ENCODE measurements at regions not wholly inside any gene's neighbourhood (a gene's known extent, or its start where the extent isn't known, plus 50 kb on each side); places are given as distances from the start of the nearest gene placed in this dataset.

DNA sequence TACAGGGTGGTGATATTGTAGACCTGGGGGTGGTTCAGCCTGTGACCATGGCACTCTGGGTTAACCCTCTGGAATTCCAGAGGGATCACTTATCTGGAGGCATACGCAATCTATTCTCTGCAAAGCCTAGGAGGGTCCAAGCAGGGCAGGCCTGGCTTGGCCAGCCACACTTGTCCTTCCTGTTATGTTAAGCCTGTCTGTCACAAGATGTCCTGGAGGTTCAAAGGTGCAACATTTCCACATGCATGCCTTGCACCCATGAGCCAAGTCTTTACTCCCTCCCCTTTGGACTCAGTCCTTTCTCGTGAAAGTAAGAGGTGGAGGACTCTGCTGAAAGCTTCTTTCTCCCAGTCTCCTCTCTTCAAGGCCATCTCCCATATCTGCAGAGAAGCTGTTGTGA is 345.1 kb downstream of the HHIPL2 start:
- no peaks in the 10 kb centered on the region; the same call in none of the 2 replicates for H3K27me3 ChIP-seq (replicated peaks; ENCODE audit: insufficient read depth)
- no peak for DNase-seq
- WGBS, 2 experiments (ENCODE audit: low coverage in 1 of 2, low lambda C conversion rate in 2 of 2, missing lambda C conversion rate in 2 of 2) = no CpG with 5 or more reads among the region's 2 CpGs
- in situ Hi-C loops (cut with MboI) = no loop called here
- no peak for TF ChIP-seq EZH2phosphoT487 (IDR thresholded peaks at IDR 0.05; ENCODE audit: insufficient read depth, low read depth)
- no peak for TF ChIP-seq EZH2 (IDR thresholded peaks at IDR 0.05; ENCODE audit: insufficient read depth, poor library complexity, severe bottlenecking)
- no peaks in the 10 kb centered on the region for H3K9me3 ChIP-seq (ENCODE audit: low read depth)
- H3K4me3 ChIP-seq = no peak overlapping the region
- no peaks in the 10 kb centered on the region for H3F3A ChIP-seq (ENCODE audit: insufficient read depth)
- no peak overlapping the region for H2AFZ ChIP-seq
- no peaks in the 10 kb centered on the region for H3K9me2 ChIP-seq (ENCODE audit: insufficient read depth)
- no peaks in the 10 kb centered on the region for H3K4me1 ChIP-seq (ENCODE audit: insufficient read depth)
- no peaks in the 10 kb centered on the region for H3K79me2 ChIP-seq (ENCODE audit: insufficient read depth)
- no peak overlapping the region for H3K27ac ChIP-seq
- H4K20me1 ChIP-seq (ENCODE audit: insufficient read depth) = no peaks in the 10 kb centered on the region
- H3K4me2 ChIP-seq (ENCODE audit: unreplicated experiment) = no peak overlapping the region
- H3K36me3 ChIP-seq (ENCODE audit: low read depth) = no peaks in the 10 kb centered on the region
- no peak overlapping the region for H3K9ac ChIP-seq

DNA sequence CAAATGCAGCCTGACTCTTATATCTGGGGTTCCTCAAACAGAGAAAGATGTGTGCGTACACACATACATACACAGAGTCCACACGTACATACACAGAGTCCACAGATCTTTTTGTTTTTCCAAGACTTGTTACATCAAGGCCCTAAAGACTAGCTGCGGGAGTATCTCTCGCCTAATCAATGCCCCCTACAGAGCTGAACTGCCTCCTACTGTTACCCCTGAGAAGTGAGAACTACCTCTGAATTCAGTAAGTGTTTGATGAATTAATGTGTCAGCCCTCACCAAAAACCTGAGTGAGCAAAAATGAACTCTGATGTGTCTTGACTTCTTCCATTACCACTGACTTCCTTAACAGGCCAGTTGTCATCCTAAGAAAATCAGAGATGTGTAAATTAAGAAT is 351.2 kb downstream of the HHIPL2 start:
- Histone ChIP-seq H3K27me3 (replicated peaks; ENCODE audit: insufficient read depth) (no peaks in the 10 kb centered on the region; the same call in none of the 2 replicates), H3F3A (ENCODE audit: insufficient read depth) (no peaks in the 10 kb centered on the region), H3K27ac (no peak overlapping the region), H3K36me3 (ENCODE audit: low read depth) (no peaks in the 10 kb centered on the region), H3K9me3 (ENCODE audit: low read depth) (no peaks in the 10 kb centered on the region), H3K4me3 (no peak overlapping the region), H3K79me2 (ENCODE audit: insufficient read depth) (no peaks in the 10 kb centered on the region), H3K4me1 (ENCODE audit: insufficient read depth) (no peaks in the 10 kb centered on the region), H3K9ac (no peak overlapping the region), H2AFZ (no peak overlapping the region), H4K20me1 (ENCODE audit: insufficient read depth) (no peaks in the 10 kb centered on the region), H3K9me2 (ENCODE audit: insufficient read depth) (no peaks in the 10 kb centered on the region), H3K4me2 (ENCODE audit: unreplicated experiment) (no peak overlapping the region)
- DNase-seq = no peak
- WGBS, 2 experiments (ENCODE audit: low coverage in 1 of 2, low lambda C conversion rate in 2 of 2, missing lambda C conversion rate in 2 of 2) = 85 to 91% methylated on average over 4 of the region's 4 CpGs
- in situ Hi-C loops (cut with MboI) = no loop called here
- no peak for TF ChIP-seq EZH2 (IDR thresholded peaks at IDR 0.05; ENCODE audit: insufficient read depth, poor library complexity, severe bottlenecking)
- TF ChIP-seq EZH2phosphoT487 (IDR thresholded peaks at IDR 0.05; ENCODE audit: insufficient read depth, low read depth) = no peak

GRCh38 chr1:222196288-222196687 is 351.6 kb downstream of the HHIPL2 start:
- no peaks in the 10 kb centered on the region for H3K9me3 ChIP-seq (ENCODE audit: low read depth)
- in situ Hi-C loops (cut with MboI) = no loop called here
- H3K79me2 ChIP-seq (ENCODE audit: insufficient read depth) = no peaks in the 10 kb centered on the region
- no peak overlapping the region for H3K4me3 ChIP-seq
- no peak overlapping the region for H2AFZ ChIP-seq
- no peaks in the 10 kb centered on the region for H3K9me2 ChIP-seq (ENCODE audit: insufficient read depth)
- no peaks in the 10 kb centered on the region for H3K36me3 ChIP-seq (ENCODE audit: low read depth)
- no peaks in the 10 kb centered on the region for H4K20me1 ChIP-seq (ENCODE audit: insufficient read depth)
- no peak for DNase-seq
- no peak overlapping the region for H3K9ac ChIP-seq
- no peak for TF ChIP-seq EZH2 (IDR thresholded peaks at IDR 0.05; ENCODE audit: insufficient read depth, poor library complexity, severe bottlenecking)
- H3K27ac ChIP-seq = no peak overlapping the region
- no peaks in the 10 kb centered on the region for H3F3A ChIP-seq (ENCODE audit: insufficient read depth)
- no peak overlapping the region for H3K4me2 ChIP-seq (ENCODE audit: unreplicated experiment)
- no peaks in the 10 kb centered on the region for H3K4me1 ChIP-seq (ENCODE audit: insufficient read depth)
- H3K27me3 ChIP-seq (replicated peaks; ENCODE audit: insufficient read depth) = no peaks in the 10 kb centered on the region; the same call in none of the 2 replicates

DNA sequence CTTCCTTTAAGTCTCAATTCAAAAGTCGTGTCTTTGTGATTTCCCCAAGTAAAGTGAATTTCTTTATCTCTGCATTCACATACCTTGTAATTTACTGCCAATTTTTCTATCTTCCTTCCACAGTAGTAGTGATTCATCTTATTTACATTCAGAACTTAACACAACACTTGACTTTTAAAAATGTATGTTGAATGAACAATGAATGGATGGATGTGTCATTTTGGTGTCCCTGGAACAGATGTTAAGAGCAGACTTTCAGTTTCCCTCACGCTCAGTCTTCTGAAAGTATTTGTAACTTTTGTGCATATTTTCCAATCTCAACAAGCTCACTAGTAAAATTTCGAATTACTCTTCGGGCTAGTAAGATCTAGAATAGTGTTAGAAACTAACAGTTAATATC is 352.0 kb downstream of the HHIPL2 start:
- no peak for DNase-seq
- TF ChIP-seq EZH2 (IDR thresholded peaks at IDR 0.05; ENCODE audit: insufficient read depth, poor library complexity, severe bottlenecking) = no peak
- TF ChIP-seq EZH2phosphoT487 (IDR thresholded peaks at IDR 0.05; ENCODE audit: insufficient read depth, low read depth) = no peak
- Histone ChIP-seq H3F3A (ENCODE audit: insufficient read depth) (no peaks in the 10 kb centered on the region), H3K27ac (no peak overlapping the region), H3K9ac (no peak overlapping the region), H3K9me2 (ENCODE audit: insufficient read depth) (no peaks in the 10 kb centered on the region), H3K4me3 (no peak overlapping the region), H3K4me1 (ENCODE audit: insufficient read depth) (no peaks in the 10 kb centered on the region), H3K4me2 (ENCODE audit: unreplicated experiment) (no peak overlapping the region), H3K79me2 (ENCODE audit: insufficient read depth) (no peaks in the 10 kb centered on the region), H4K20me1 (ENCODE audit: insufficient read depth) (no peaks in the 10 kb centered on the region), H2AFZ (no peak overlapping the region), H3K9me3 (ENCODE audit: low read depth) (no peaks in the 10 kb centered on the region), H3K27me3 (replicated peaks; ENCODE audit: insufficient read depth) (peaks cover 2% of the 10 kb centered on the region), H3K36me3 (ENCODE audit: low read depth) (no peaks in the 10 kb centered on the region)
- WGBS, 2 experiments (ENCODE audit: low coverage in 1 of 2, low lambda C conversion rate in 2 of 2, missing lambda C conversion rate in 2 of 2) = 62 to 69% methylated on average over 4 of the region's 4 CpGs
- in situ Hi-C loops (cut with MboI) = no loop called here

GRCh38 chr1:222189218-222189617 is 358.7 kb downstream of the HHIPL2 start:
- TF ChIP-seq EZH2 (IDR thresholded peaks at IDR 0.05; ENCODE audit: insufficient read depth, poor library complexity, severe bottlenecking) (no peak), EZH2phosphoT487 (IDR thresholded peaks at IDR 0.05; ENCODE audit: insufficient read depth, low read depth) (no peak)
- H4K20me1 ChIP-seq (ENCODE audit: insufficient read depth) = no peaks in the 10 kb centered on the region
- WGBS, 2 experiments (ENCODE audit: low coverage in 1 of 2, low lambda C conversion rate in 2 of 2, missing lambda C conversion rate in 2 of 2) = 70 to 76% methylated on average over 1 of the region's 1 CpG

More at GRCh38 chr1:222189218-222189617, 358.7 kb downstream of the HHIPL2 start:
- H2AFZ ChIP-seq = no peak overlapping the region
- no peaks in the 10 kb centered on the region for H3K79me2 ChIP-seq (ENCODE audit: insufficient read depth)
- no peak overlapping the region for H3K4me2 ChIP-seq (ENCODE audit: unreplicated experiment)
- H3K9me2 ChIP-seq (ENCODE audit: insufficient read depth) = no peaks in the 10 kb centered on the region
- no peak overlapping the region for H3K9ac ChIP-seq
- H3F3A ChIP-seq (ENCODE audit: insufficient read depth) = no peaks in the 10 kb centered on the region
- H3K9me3 ChIP-seq (ENCODE audit: low read depth) = no peaks in the 10 kb centered on the region
- H3K36me3 ChIP-seq (ENCODE audit: low read depth) = no peaks in the 10 kb centered on the region
- H3K4me1 ChIP-seq (ENCODE audit: insufficient read depth) = no peaks in the 10 kb centered on the region
- no peak overlapping the region for H3K27ac ChIP-seq
- DNase-seq = no peak
- H3K4me3 ChIP-seq = no peak overlapping the region
- peaks cover 3% of the 10 kb centered on the region; the same call in 1 of the 2 replicates for H3K27me3 ChIP-seq (replicated peaks; ENCODE audit: insufficient read depth)
- in situ Hi-C loops (cut with MboI) = no loop called here

Measured in GM23248 (cell line).